ENCODE measurements at regions not wholly inside any gene's neighbourhood (a gene's known extent, or its start where the extent isn't known, plus 50 kb on each side); places are given as distances from the start of the nearest gene placed in this dataset.
A peak's percentile ranks its signal among the peaks of the same experiment; 100 is the strongest.

DNA sequence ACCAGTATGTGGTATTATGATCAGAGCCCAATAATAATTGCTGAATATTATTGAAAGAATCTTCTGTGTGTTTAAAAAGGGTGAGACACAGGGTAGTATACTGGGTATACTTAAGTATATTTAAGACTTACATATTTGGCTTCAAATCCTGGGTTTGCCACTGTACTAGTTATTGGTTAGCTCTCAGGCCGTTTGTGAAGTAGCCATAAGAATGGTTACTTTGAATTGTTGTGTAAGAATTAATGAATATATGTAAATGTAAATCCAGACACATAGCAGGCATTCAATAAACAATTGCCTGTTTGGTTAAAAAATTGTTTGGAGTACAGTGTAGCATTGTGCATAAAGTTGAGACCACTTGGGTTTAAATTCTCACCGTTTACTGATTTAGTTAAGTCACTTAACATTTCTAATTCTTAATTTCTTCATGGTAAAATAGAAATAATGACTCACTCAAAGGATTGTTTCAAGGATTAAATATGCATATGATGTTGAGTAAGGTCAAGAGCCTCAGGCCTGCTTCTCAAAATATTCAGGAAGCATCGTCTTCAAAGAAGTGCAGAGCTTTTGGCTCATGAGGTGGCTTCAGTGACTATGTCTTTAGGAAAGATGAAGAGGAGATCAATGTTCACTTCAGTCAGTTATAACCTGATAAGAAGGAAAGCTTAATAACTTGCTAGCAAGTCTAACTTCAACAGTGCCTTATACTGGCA lies 207.9 kb upstream of the NT5C1B start:
- DNase-seq (ENCODE audit: low read depth in 2 of 2) = no peak

DNA sequence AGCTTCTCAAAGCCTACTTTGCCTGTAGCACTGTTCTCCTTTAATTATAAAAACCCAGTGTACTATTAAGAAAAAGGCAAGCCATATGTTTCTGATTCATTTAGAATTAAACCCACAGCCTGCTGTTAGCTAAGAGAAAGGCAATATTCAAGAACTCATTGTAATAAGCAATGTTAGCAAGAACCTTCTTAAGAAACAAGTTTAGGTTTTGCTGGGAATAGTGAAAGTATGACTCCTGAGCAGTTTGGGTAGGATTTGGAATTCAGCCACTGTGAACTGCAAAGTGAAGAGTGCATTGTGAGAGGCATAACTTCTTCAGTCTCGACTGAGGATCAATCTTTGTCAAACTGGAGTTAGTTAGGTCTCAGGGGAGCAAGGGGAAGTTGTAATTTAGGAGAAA lies 206.5 kb upstream of the NT5C1B start:
- no peak for DNase-seq (ENCODE audit: low read depth in 2 of 2)

DNA sequence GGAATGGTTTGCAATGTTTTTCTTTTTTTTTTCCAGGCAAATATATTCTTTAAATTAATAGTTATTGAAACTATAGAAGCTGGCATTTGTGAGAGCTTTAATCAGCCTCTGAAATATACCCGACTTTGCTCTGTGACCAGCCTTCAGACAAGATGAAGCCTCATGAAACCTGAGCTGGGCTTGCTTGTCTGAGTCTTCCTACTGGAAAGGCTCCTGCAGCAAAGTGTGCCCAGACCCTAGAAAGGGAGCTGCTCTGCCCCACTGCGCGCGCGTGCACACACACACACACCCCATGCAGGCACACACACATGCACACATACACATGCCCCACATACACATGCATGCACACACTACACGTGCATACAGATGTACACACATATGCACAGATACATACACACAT lies 203.3 kb upstream of the NT5C1B start:
- no peak for DNase-seq (ENCODE audit: low read depth in 2 of 2)

DNA sequence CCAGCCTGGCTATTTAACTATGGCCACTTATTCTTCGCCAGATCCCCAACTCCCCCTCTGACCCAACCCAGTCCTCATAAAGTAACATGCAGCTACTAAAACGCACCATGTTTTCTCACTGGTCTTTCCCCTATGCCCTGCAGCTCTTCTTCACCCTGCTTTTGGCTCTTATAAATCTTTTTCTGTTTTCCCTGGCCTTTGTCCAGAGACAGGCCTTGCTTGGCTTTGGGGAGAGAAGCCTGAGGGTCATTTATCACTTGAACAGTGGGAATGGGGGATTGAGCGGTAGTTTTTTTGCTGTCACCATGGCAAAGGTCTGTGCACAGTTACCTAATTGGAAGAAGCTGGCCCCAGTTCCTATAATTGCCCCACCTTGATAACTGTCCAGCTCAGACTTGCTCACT lies 202.9 kb upstream of the NT5C1B start:
- DNase-seq (ENCODE audit: low read depth in 2 of 2) = peak; percentile 7 to 15

DNA sequence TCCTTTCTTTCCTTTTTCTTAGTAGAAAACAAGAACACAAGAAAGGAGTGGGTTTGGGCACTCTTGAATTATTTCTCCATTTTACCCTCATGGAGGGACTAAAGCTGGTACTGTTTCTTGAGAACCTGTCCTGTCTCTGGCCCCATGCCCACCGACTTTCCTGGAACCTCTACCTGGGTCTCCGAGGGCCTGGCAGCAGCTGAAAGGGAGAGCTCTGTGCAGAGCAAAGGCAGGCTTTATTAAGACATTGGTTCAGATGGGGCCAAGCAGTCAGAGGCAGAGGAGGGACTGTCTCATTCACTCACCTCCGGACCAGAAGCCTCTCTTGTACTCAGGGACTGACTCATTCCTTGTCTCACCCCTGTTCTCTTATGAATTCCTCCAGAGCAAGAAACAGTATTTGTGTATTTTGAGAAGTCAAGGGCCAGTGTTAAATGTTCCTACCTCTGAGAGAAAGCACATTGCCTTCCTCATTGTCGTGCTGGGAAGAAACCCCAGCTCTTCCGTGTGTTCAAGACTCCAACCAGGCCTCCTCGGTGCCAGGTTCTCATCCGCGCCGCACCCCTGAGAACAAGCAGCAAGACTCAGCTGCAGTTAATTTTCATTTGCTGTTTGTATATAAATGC lies 201.9 kb upstream of the NT5C1B start:
- DNase-seq (ENCODE audit: low read depth in 2 of 2) = no peak

DNA sequence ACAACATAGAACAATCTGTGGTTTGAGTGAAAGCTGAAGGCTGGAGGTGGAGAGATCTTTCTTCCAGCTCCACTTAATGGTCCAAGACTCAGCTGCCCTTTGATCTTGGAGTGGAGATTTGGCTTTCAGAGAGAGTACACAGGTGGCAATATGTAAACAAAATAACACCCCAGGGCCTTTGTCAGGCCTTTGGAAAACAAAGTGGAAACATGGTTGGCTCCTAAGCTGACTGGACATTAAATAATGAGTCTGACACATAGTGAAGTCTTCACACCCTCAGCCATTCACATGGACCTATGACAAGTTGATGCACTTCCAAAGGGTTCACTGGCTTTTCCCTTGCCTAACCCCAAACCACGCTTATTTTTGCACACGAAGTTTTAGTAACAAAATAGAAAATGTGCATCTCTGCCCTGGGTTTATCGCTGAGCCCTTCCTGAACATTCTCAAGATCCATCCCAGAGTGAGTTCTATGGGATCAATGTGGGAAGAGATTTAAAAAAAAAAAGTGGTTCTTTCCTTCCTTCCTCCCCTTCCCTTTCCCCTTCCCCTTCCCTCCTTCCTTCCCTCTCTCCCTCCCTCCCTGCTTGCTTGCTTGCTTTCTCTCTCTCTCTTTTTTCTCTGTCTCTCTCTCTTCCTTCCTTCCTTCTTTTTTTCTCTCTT lies 201.3 kb upstream of the NT5C1B start:
- DNase-seq (ENCODE audit: low read depth in 2 of 2) = no peak

DNA sequence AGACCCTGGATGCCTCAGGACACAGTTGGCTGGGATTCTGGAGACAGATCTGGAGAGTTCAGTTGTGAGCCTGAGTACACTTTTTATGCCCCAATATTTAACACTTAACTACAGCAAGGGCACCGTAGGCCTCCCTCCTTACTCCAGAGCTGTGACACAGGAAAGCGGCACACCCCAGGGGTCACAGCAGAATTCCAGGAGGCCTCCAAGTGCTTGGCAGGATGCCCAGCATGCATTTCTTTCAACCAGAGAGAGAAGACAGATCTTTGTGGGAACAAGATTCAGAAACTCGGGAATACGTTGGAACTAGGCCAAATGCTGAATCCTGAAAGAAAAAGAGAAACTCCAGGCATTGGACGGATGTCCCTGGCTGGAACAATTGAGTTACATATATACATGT lies 199.2 kb upstream of the NT5C1B start:
- peak in 1 of 2 donors; percentile 56 for DNase-seq (ENCODE audit: low read depth in 2 of 2)

DNA sequence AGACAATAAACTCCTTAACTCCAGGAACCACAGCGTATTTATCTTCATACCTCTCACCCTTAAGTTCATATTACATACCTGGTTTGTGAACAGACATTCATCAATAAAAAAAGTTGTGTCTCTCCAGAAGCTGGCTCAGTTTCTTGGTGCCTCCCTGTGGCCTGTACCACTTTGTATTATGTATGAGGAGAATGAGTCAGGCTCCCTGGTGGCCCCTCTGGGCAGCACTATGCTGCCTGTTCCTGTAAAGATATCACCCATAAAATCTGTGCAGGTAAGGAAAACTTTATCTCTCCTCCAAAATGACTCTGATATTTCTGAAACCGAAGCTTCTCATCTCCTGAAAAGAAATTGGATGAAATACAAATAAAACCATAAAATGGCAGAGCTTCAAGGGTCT lies 198.4 kb upstream of the NT5C1B start:
- DNase-seq (ENCODE audit: low read depth in 2 of 2) = no peak

DNA sequence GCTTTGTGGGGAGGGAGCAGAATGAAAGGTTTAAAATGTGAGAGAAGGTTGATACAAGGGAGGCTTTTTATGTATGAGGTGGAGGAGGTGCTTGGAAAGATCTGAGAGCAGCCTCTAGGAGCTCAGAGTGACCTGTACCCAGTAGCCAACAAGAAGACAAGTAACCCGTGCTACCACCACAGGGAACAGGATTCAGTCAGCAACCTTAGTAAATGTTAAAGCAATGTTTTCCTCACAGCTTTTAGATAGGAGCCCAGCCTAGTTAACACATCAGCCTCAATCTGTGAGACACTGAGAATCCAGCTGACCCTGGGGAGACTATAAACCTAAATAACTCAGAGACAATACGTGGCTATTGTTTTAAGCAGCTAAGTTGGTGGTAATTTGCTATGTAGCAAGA lies 194.9 kb upstream of the NT5C1B start:
- no peak for DNase-seq (ENCODE audit: low read depth in 2 of 2)

DNA sequence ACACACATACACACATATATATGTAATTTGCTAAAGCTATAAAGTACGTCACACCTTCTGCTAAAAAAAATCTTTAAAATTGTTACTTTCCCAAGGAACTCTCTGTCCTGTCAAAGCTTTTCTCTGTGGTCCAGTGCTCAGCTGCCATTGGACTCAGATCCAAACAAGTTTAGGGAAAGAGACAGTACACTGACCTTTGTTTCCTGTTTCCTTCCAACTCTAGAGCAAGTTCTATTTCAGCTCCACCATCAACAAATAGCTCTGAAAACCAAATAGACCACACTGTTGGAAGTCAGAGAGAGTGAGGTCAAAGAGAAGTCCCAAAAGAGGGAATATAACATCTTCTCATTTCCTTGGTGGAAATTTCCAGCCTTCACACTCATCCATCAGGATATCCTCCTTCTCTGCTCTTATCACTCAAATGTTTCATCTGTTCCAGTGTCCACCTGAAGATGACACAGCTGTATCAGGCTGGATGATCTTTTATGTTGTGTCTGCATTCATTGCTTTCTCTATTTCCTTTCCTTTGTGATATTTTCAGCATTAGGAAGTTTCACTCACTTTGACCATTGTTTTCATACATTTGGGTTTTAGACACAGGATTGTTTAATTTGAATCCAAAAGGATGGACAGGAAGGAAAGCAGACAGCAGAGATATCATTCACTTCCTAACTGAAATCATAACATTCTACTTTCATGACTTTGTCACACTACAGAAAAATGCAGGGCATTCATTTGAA lies 192.3 kb upstream of the NT5C1B start:
- DNase-seq (ENCODE audit: low read depth in 2 of 2) = peak; percentile 76 to 78

DNA sequence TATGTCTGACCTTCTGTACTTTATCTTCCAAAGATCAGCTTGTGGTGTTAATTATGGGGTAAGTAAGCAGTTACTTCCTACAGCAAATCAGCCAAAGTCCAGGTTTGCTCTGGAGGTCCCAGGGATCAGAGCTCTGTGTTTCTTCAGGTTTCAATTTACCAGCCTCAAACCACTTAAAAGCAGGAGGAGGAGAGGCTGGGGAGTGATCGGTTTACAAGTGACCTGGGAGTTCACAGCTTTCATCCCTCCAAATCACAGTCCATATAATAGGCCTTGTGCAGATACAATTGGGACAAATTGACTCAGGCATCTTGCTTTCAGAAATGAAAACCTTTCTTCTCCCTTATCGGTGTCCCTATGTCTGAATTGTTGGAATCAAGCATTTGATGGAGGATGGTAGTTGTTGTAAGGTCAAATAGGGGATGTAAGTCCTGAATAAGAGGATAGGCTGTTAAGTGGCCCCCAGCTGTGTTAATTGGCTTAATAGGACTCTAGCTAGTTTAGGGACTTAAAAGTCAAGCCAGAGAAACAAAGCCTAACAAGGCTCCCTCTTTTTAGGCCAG lies 188.0 kb upstream of the NT5C1B start:
- no peak for DNase-seq (ENCODE audit: low read depth in 2 of 2)

DNA sequence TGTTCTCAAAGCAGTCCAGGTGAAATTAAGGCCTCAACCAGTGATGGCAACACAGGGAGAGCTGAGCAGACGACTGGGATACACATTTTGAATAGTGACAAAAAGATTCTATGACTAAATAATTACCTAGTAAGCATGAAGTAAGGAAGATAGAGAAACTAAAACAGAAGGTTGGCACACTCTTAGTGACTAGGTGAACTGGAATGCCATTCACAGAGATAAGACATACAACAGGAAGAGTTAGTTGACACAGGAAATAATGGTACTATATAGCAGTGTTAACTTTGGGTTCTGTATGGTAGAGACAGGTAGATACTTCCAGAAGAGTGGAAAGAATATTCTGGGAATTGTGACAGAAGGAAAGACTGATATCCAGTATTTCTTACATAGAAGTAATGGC lies 181.8 kb upstream of the NT5C1B start:
- DNase-seq (ENCODE audit: low read depth in 2 of 2) = peak in 1 of 2 donors; percentile 14

DNA sequence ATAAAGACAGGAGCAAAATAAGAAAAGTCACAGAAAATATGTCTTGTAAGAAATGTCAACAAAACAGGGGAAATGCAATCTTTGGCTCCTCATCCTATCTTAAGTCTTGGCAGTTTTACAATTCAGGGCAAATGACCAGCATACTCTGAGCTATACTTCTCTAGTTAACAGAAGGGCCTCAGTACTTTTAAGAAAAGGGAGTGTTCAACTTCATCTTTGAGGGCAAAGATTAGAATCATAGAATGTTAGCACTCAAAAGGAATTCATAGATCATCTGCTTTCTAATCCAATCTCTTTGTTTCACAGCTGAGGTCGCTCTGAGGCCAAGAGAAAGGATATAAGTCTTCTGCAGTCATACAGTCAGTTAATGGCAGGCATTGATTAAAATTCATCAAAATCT lies 174.0 kb upstream of the NT5C1B start:
- DNase-seq (ENCODE audit: low read depth in 2 of 2) = no peak

DNA sequence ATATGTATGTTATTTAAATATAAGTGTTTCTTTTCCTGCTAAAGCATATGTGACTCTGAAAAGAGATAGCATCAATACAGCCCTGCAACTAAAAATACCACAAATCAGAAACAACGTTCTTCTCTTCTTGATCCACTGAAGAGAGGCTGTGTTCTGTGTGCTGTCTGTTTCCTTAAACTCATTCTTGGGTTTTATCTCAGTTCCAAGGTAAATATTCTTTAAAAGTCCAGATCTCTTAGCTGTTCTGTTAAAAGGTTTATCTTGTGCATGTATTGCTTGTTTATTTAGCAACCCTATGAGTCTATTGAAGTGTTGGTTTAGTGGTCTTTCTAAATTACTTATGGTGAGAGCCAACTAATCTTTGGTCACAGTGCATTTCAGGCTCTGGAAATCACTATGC lies 173.3 kb upstream of the NT5C1B start:
- DNase-seq (ENCODE audit: low read depth in 2 of 2) = no peak

DNA sequence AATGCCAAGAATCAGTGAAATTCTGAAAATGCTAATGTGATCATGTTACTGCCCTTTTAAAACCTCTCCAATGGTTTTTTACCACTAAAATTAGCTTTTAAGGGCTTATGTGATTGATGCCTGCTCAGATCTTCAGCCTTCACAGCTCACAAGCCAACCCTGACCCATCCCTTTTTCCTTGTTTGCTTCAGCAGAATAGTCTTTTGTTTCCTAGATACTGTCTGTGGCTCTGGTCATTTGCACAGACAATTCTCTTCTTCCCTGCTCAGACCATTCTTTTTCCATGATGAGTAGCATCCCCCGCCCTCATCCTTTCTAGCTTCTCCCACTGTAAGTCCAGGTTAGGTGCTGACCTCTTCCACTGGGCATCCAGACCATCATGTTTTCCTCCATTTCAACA lies 164.9 kb upstream of the NT5C1B start:
- no peak for DNase-seq (ENCODE audit: low read depth in 2 of 2)

DNA sequence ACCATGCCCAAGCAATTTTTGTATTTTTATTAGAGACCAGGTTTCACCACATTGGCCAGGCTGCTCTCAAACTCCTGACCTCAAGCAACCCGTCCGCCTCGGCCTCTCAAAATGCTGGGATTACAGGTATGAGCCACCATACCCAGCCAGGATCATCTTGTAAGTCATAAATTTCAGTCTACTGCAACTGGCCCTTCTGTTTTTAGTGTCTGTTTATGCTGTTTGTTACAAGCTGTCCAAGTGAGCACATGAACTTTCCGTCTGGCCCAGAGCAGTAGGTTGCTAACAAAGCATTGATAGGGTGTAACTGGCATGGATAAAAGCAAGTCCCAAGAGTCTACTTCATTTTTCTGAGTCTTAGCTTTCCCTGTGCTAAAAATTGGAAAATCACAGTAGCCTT lies 164.4 kb upstream of the NT5C1B start:
- DNase-seq (ENCODE audit: low read depth in 2 of 2) = no peak

DNA sequence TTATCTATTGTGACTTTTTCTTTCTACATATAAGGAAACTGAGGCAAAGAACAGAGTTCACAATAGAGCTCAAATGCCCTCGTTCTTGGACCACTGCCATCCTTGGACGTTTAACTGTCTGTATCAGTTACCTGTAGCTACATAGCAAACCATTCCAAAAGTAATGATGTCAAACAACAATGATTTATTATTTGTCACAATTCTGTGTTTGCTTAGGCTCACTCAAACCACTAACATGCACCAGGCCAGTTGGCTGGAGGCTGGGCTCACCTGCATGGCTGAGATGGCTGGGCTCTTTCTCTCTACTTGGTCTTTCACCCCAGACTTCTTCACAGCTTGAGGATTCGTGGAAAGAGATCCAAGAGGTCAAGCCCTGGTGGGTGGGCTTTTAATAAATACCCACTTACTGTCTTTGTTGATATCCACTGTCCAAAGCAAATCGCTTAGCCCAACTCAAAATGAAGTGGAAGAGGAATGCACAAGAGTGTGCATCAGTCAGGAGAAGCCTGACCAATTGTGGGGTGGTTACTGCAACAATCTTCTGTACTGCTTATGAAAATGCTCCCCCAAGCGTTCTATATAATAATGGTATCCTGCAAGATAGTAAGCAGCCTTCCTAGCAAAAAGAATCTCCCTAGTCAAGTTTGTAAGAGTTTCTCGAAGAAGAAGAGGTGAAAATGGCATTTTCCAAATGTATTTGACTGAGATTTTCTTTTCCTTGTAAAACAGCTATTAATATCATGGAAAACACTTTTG lies 163.5 kb upstream of the NT5C1B start:
- no peak for DNase-seq (ENCODE audit: low read depth in 2 of 2)

DNA sequence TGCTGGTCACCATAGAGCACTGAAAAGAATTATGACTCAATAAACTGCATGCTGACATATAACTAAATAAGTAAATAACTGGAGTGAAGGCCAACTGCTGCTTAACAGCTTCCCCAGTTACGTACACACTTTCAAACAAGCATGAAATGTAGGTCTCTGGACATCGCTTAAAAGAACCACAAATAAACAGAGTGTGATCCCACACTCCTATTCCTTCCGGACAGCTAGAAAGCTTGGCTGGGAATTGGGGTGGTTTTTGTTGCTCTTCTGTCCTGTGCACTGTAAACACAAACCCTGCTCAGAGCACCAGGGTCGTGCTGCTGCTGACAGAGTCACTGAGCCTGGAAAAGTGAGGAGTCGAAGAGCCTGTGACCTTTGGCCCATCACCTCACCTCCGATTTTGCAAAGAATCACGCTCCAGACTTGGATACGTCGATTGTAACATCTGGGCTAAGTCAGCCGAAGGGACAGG lies 162.7 kb upstream of the NT5C1B start:
- no peak for DNase-seq (ENCODE audit: low read depth in 2 of 2)

DNA sequence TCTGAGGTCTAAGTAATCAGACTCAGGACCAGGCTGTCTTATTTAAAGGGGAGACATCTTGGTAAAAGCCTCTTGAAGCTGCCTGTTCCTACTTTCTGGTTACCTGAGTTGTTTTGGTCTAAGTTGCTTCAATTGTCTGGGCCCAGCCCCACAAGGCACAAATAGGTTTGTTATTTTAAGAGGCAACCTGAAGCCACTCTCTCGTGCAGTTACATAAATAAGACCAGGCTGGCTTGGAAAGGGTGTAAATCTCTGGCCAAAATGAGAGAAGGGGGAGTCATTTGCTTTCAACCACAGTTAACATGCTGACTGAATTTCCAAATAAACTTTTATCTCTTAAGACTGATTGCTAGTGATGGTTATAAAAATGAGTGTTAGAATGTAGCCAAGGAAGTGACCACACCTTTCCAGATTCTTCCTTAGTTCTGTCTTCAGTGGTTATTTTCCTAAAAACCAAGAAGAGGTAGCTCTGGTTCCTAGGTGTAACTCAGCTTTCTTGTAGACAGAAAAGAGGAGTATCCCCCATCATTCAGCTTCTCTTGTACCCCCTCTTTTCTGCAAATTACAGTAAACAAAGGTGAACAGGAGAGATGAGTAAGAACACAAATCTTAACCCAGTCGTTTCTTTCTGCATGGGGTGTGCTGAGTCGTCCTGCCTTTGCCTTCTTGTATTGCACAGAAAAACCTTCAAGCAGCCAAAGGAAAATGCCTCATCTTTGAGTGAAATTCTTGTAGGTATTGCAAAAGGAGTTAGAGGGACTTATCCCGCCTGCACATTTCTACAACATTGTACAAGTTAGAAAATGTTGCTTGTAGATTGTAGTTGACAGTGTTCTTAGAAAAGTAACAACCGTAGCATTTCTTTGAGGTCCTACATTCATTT lies 161.5 kb upstream of the NT5C1B start:
- no peak for DNase-seq (ENCODE audit: low read depth in 2 of 2)

DNA sequence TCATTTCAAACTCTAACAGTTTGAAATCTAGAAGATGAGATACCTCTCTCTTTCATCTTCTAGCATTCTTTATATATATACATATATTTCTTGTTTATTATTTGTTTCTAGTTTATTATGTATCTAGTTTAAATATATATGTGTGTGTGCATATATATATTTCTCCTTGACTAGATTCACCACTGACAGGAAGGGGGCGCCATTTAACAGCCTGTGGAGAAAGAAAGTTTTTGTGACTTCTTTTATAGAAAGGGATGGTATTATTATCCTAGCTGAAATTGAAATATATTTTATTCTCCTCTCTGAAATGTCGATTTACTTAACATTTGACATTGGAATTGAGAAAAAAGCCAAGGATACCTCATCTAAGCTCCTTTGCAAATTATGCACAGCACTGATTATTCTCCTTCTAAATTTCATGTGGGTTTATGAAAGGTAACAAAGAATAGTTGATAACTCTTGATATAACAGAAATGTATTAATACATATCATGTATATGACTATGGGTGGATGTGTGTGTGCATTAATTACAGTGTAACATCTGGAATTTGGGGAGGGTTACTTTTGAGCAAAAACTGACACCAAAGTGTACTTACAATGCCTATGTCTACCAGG lies 160.7 kb upstream of the NT5C1B start:
- peak; percentile 43 to 64 for DNase-seq (ENCODE audit: low read depth in 2 of 2)

Data from dermis microvascular lymphatic vessel endothelial cell (primary cell).